PC-9 (cell line): ENCODE measurements at regions not wholly inside any gene's neighbourhood (a gene's known extent, or its start where the extent isn't known, plus 50 kb on each side); places are given as distances from the start of the nearest gene placed in this dataset.

Source experiments
- BruUV-seq: library from RNA; stranded (reverse); fragments of 400-500 nt; replicated peaks from 2 replicates; lab custom pipeline; 2021; lab: Mats Ljungman, UMichigan
- CTCF ChIA-PET: fragments of 300-600 bp; sonication (Branson Sonifier 250); formaldehyde crosslinking; loops from one replicate; lab custom pipeline; 2022; ENCODE audit warnings: antibody characterized with exemption; lab: Charles Lee
- POLR2A ChIA-PET: fragments of 300-600 bp; sonication (Branson Sonifier 250); formaldehyde crosslinking; loops from one replicate; lab custom pipeline; 2022; ENCODE audit warnings: antibody characterized with exemption; ENCODE audit not compliant: unreplicated experiment; lab: Charles Lee
- DNase-seq, 2 experiments: peaks; one replicate each; pipeline versions ENCODE4 v3.0.0 to v3.0.0-alpha.2; 2015 to 2022; ENCODE audit warnings: mixed read lengths in 1 of 2
- H2AFZ ChIP-seq: fragments of 200-600 bp; sonication (generic); 2 replicates; pipeline ENCODE4 v1.8.1; 2017; ENCODE audit warnings: antibody characterized with exemption
- H3F3A ChIP-seq: fragments of 200-600 bp; sonication (generic); 2 replicates; pipeline ENCODE4 v1.8.1; 2017; ENCODE audit warnings: antibody characterized with exemption, mild to moderate bottlenecking, low read depth; ENCODE audit not compliant: insufficient read depth
- H3K27ac ChIP-seq: fragments of 200-600 bp; sonication (generic); 2 replicates; pipeline ENCODE4 v1.6.1; 2016; ENCODE audit warnings: mixed run types
- H3K27me3 ChIP-seq: fragments of 200-600 bp; sonication (generic); 2 replicates; pipeline ENCODE4 v1.6.1; 2016; ENCODE audit warnings: low read depth, mixed run types; ENCODE audit not compliant: insufficient read depth
- H3K36me3 ChIP-seq: fragments of 200-600 bp; sonication (generic); 2 replicates; pipeline ENCODE4 v1.6.1; 2016; ENCODE audit warnings: low read depth, mixed run types
- H3K4me1 ChIP-seq: fragments of 200-600 bp; sonication (generic); replicated peaks from 2 replicates; pipeline ENCODE4 v1.6.1; 2016; ENCODE audit warnings: mixed run types; ENCODE audit not compliant: insufficient read depth
- H3K4me2 ChIP-seq: fragments of 200-600 bp; sonication (generic); 2 replicates; pipeline ENCODE4 v1.6.1; 2017; ENCODE audit warnings: mixed run types
- H3K4me3 ChIP-seq: fragments of 200-600 bp; sonication (generic); 2 replicates; pipeline ENCODE4 v1.6.1; 2016; ENCODE audit warnings: mixed run types
- H3K79me2 ChIP-seq: fragments of 200-600 bp; sonication (generic); 2 replicates; pipeline ENCODE4 v1.6.1; 2017; ENCODE audit warnings: low read depth, mixed run types
- H3K9me2 ChIP-seq: fragments of 200-600 bp; sonication (generic); 2 replicates; pipeline ENCODE4 v1.8.1; 2017; ENCODE audit warnings: mild to moderate bottlenecking; ENCODE audit not compliant: insufficient read depth
- H3K9me3 ChIP-seq: fragments of 200-600 bp; sonication (generic); 2 replicates; pipeline ENCODE4 v1.8.1; 2016; ENCODE audit warnings: low read depth; ENCODE audit not compliant: insufficient read depth
- H4K20me1 ChIP-seq: fragments of 200-600 bp; sonication (generic); 2 replicates; pipeline ENCODE4 v1.8.1; 2017; ENCODE audit not compliant: insufficient read depth
- CTCF ChIP-seq: fragments of 200-600 bp; sonication (generic); conservative IDR thresholded peaks from 2 replicates; pipeline ENCODE4 v1.6.1; 2017; ENCODE audit warnings: mixed run types, antibody characterized with exemption, mild to moderate bottlenecking, moderate library complexity
- EZH2 ChIP-seq: fragments of 200-600 bp; sonication (generic); IDR thresholded peaks from 2 replicates; pipeline ENCODE4 v1.8.0; 2017; ENCODE audit warnings: antibody characterized with exemption, low read depth
- intact Hi-C: fragments of 100-400 bp; cut with micrococcal nuclease; formaldehyde crosslinking; loops from one replicate; pipeline ENCODE4 v1.10.0; 2022; ENCODE audit not compliant: unreplicated experiment

GRCh38 chr15:77769700-77770099 lies 137.0 kb upstream of the LINGO1 start:
- Histone ChIP-seq H4K20me1 (no peaks in the 10 kb centered on the region), H3F3A (no peaks in the 10 kb centered on the region), H3K4me3 (no peak overlapping the region), H3K4me1 (no peaks in the 10 kb centered on the region), H3K9me2 (no peaks in the 10 kb centered on the region), H3K27ac (no peak overlapping the region), H3K27me3 (peaks cover 94% of the 10 kb centered on the region), H3K9me3 (no peaks in the 10 kb centered on the region), H3K36me3 (no peaks in the 10 kb centered on the region), H3K79me2 (no peaks in the 10 kb centered on the region), H2AFZ (no peak overlapping the region), H3K4me2 (no peak overlapping the region)
- intact Hi-C loops: no loop called here
- ChIA-PET POLR2A (no interaction called here), CTCF (no interaction called here)
- no TSS peak for BruUV-seq
- TF ChIP-seq EZH2: no peak
- DNase-seq: no peak

- DNase-seq: no peak
- Histone ChIP-seq H3K27ac (no peak overlapping the region), H3K4me2 (no peak overlapping the region), H3K4me1 (no peaks in the 10 kb centered on the region), H3K27me3 (peaks cover 97% of the 10 kb centered on the region), H3K36me3 (no peaks in the 10 kb centered on the region), H4K20me1 (no peaks in the 10 kb centered on the region), H3K4me3 (no peak overlapping the region), H3F3A (no peaks in the 10 kb centered on the region), H3K9me2 (no peaks in the 10 kb centered on the region), H2AFZ (no peak overlapping the region), H3K79me2 (no peaks in the 10 kb centered on the region), H3K9me3 (no peaks in the 10 kb centered on the region)
- TF ChIP-seq CTCF: no peak
- TF ChIP-seq EZH2: no peak
- ChIA-PET CTCF (no interaction called here), POLR2A (no interaction called here)
- BruUV-seq: no TSS peak
- intact Hi-C loops: no loop called here
Measured at GRCh38 chr15:77768521-77769078, 135.9 kb upstream of the LINGO1 start.

GRCh38 chr15:77768107-77768506 lies 135.4 kb upstream of the LINGO1 start:
- H3K27ac ChIP-seq: no peak overlapping the region
- no peaks in the 10 kb centered on the region for H3K9me3 ChIP-seq
- peaks cover 97% of the 10 kb centered on the region for H3K27me3 ChIP-seq
- CTCF ChIA-PET: no interaction called here
- H3K36me3 ChIP-seq: no peaks in the 10 kb centered on the region
- DNase-seq: no peak
- POLR2A ChIA-PET: no interaction called here
- no peak overlapping the region for H3K4me3 ChIP-seq
- H3K9me2 ChIP-seq: no peaks in the 10 kb centered on the region
- H2AFZ ChIP-seq: no peak overlapping the region
- intact Hi-C loops: no loop called here
- H4K20me1 ChIP-seq: no peaks in the 10 kb centered on the region
- BruUV-seq: no TSS peak
- H3K4me1 ChIP-seq: no peaks in the 10 kb centered on the region
- H3F3A ChIP-seq: no peaks in the 10 kb centered on the region
- H3K4me2 ChIP-seq: no peak overlapping the region
- TF ChIP-seq EZH2 (no peak), CTCF (no peak)
- no peaks in the 10 kb centered on the region for H3K79me2 ChIP-seq

GRCh38 chr15:77764095-77764494 lies 131.4 kb upstream of the LINGO1 start:
- Histone ChIP-seq H3K79me2 (no peaks in the 10 kb centered on the region), H3K27me3 (peaks cover 96% of the 10 kb centered on the region), H3K36me3 (no peaks in the 10 kb centered on the region), H3K4me3 (no peak overlapping the region), H3K9me2 (no peaks in the 10 kb centered on the region), H3F3A (no peaks in the 10 kb centered on the region), H3K27ac (no peak overlapping the region), H4K20me1 (no peaks in the 10 kb centered on the region), H3K9me3 (no peaks in the 10 kb centered on the region), H3K4me1 (no peaks in the 10 kb centered on the region), H2AFZ (no peak overlapping the region), H3K4me2 (no peak overlapping the region)
- DNase-seq: no peak
- TF ChIP-seq EZH2: no peak
- no peak for TF ChIP-seq CTCF
- intact Hi-C loops: no loop called here
- ChIA-PET CTCF (no interaction called here), POLR2A (no interaction called here)
- BruUV-seq: no TSS peak
